HEK293T (cell line): ENCODE measurements at regions not wholly inside any gene's neighbourhood (a gene's known extent, or its start where the extent isn't known, plus 50 kb on each side); places are given as distances from the start of the nearest gene placed in this dataset.

Experiments used
- CTCF ChIA-PET: fragments of 350-600 bp; formaldehyde crosslinking; extraction: SDS; loops from one replicate; lab custom pipeline; 2021; ENCODE audit warnings: antibody characterized with exemption, inconsistent platforms; lab: Yijun Ruan, JAX
- POLR2A ChIA-PET: fragments of 350-600 bp; formaldehyde crosslinking; extraction: SDS; loops from one replicate; lab custom pipeline; 2020; ENCODE audit warnings: antibody characterized with exemption, inconsistent platforms; lab: Yijun Ruan, JAX
- DNase-seq: peaks from one replicate; pipeline ENCODE4 v3.0.0; 2012; ENCODE audit warnings: mixed read lengths; ENCODE audit errors: extremely low spot score
- ARNT ChIP-seq: fragments of 450-650 bp; IDR thresholded peaks from 2 replicates; pipeline ENCODE4 v1.6.1; 2017; ENCODE audit warnings: mild to moderate bottlenecking
- BHLHE40 ChIP-seq: fragments of 450-650 bp; IDR thresholded peaks from 2 replicates; pipeline ENCODE4 v1.6.1; 2016; ENCODE audit warnings: mild to moderate bottlenecking, moderate library complexity, borderline replicate concordance
- CTBP1 ChIP-seq: fragments of 450-650 bp; IDR thresholded peaks from 2 replicates; pipeline ENCODE4 v1.6.1; 2016; ENCODE audit warnings: borderline replicate concordance
- ELF4 ChIP-seq: fragments of 450-650 bp; IDR thresholded peaks from 2 replicates; pipeline ENCODE4 v1.6.1; 2017; ENCODE audit warnings: antibody characterized with exemption
- FOXA1 ChIP-seq: fragments of 450-650 bp; IDR thresholded peaks from 2 replicates; pipeline ENCODE4 v1.6.1; 2016; ENCODE audit warnings: mild to moderate bottlenecking
- FOXK2 ChIP-seq: fragments of 450-650 bp; IDR thresholded peaks from 2 replicates; pipeline ENCODE4 v1.6.1; 2016; ENCODE audit warnings: mild to moderate bottlenecking
- FOXM1 ChIP-seq: fragments of 450-650 bp; IDR thresholded peaks from 2 replicates; pipeline ENCODE4 v1.6.1; 2017; ENCODE audit warnings: mild to moderate bottlenecking, borderline replicate concordance
- HDGF ChIP-seq: fragments of 450-650 bp; IDR thresholded peaks from 2 replicates; pipeline ENCODE4 v1.6.1; 2017; ENCODE audit warnings: antibody characterized with exemption, borderline replicate concordance
- L3MBTL2 ChIP-seq: fragments of 450-650 bp; conservative IDR thresholded peaks from 2 replicates; pipeline ENCODE4 v1.6.1; 2016; ENCODE audit warnings: mild to moderate bottlenecking
- LEF1 ChIP-seq: fragments of 450-650 bp; IDR thresholded peaks from 2 replicates; pipeline ENCODE4 v1.6.1; 2017; ENCODE audit warnings: mild to moderate bottlenecking, borderline replicate concordance
- NFRKB ChIP-seq: fragments of 450-650 bp; IDR thresholded peaks from 2 replicates; pipeline ENCODE4 v1.6.1; 2016; ENCODE audit warnings: mild to moderate bottlenecking, moderate library complexity
- PKNOX1 ChIP-seq: fragments of 450-650 bp; IDR thresholded peaks from 2 replicates; pipeline ENCODE4 v1.6.1; 2016
- SP1 ChIP-seq: fragments of 450-650 bp; IDR thresholded peaks from 2 replicates; pipeline ENCODE4 v1.6.1; 2017
- SUZ12 ChIP-seq: fragments of 450-650 bp; IDR thresholded peaks from 2 replicates; pipeline ENCODE4 v1.6.1; 2016; ENCODE audit warnings: mild to moderate bottlenecking
- TARDBP ChIP-seq: fragments of 450-650 bp; IDR thresholded peaks from 2 replicates; pipeline ENCODE4 v1.6.1; 2016
- ZNF384 ChIP-seq: fragments of 450-650 bp; IDR thresholded peaks from 2 replicates; pipeline ENCODE4 v1.6.1; 2016

DNA sequence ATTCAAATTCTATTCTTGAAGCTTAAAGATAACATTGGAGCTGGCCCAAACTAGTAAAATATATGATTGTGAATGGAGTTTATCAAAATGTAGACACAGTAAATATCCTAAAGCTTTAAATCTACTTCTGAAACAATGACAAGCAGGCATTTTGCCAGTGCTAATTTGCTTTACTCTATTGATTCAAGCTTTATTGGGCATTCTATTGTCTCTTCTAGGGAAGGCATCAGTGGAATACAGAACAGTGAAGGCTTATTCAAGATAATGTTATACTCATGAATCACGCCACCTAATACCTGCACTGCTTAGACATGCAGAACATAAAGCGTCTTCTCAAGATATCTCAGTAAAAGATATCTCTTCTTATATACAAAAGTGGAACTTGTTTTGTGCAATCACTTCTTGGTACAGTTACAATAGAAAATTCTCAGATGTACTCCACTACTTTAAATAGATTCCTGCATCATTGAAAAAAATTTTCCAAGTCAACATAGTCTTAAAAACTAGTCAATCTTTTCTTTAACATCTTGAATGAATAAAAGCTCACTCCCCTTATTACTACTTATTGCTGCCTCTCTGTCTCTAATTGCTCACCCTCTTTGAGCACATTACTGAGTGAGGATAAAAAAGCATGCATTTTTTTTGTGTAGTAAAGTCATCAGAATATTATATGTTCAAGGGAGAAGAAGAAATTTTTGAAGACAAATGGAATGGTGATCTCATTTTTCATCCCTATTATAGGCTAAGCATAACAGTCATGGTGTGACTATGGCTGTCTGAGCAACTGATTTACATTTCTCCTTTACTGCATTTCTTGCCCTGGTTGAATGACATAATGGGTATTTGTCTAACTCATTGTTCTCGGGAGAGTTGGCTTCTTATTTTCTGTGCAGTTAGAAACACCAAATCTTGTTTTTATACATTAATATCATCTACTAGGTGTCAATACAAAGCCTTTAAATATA is 98.0 kb upstream of the E2F7 start:
- ChIA-PET POLR2A (no interaction called here), CTCF (no interaction called here)
- TF ChIP-seq SUZ12 (no peak), TARDBP (no peak), NFRKB (no peak), ZNF384 (no peak), L3MBTL2 (no peak), FOXA1 (no peak), ARNT (no peak), CTBP1 (no peak), FOXK2 (no peak), LEF1 (no peak), FOXM1 (no peak)
- no peak for DNase-seq

- ChIA-PET POLR2A (no interaction called here), CTCF (no interaction called here)
- no peak for TF ChIP-seq PKNOX1
- no peak for TF ChIP-seq NFRKB
- TF ChIP-seq ELF4, result no peak
- TF ChIP-seq FOXM1, result no peak
- TF ChIP-seq LEF1, result no peak
- TF ChIP-seq ZNF384, result no peak
- TF ChIP-seq CTBP1, result no peak
- TF ChIP-seq BHLHE40, result no peak
- no peak for TF ChIP-seq FOXA1
- TF ChIP-seq FOXK2, result no peak
- no peak for TF ChIP-seq HDGF
- TF ChIP-seq SP1, result no peak
- no peak for TF ChIP-seq L3MBTL2
- TF ChIP-seq SUZ12, result no peak
- TF ChIP-seq ARNT, result no peak
- TF ChIP-seq TARDBP, result no peak
- no peak for DNase-seq
These were observed 96.6 kb upstream of the E2F7 start for GRCh38 chr12:77161944-77162343.

- TF ChIP-seq TARDBP (no peak), SP1 (no peak), PKNOX1 (no peak), L3MBTL2 (no peak), NFRKB (no peak), FOXA1 (no peak), SUZ12 (no peak), ARNT (no peak), CTBP1 (no peak), BHLHE40 (no peak), FOXK2 (no peak), ZNF384 (no peak), FOXM1 (no peak), HDGF (no peak), LEF1 (no peak), ELF4 (no peak)
- CTCF ChIA-PET, result no interaction called here
- POLR2A ChIA-PET, result no interaction called here
- DNase-seq, result no peak
These were observed 95.6 kb upstream of the E2F7 start for GRCh38 chr12:77160931-77161330.

DNA sequence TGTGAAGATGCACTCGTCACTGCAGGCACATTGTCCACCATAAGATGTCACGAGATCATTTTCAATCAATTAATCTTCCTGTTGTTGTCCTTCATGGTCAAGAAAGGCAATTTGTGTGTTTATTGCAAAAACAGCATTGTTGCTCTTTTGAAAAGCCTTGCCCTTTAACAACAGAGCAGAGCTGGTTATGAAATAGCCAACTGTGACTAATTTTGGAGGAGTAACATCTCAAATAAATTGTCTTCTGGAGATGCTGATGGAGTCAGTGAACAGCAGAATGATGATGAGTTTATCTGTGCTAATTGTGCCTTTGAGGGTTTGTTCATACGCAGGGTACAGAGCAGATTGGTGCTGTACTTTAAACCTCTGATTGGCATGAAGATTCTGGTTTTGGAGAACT is 88.3 kb upstream of the E2F7 start:
- ChIA-PET POLR2A (no interaction called here), CTCF (no interaction called here)
- no peak for DNase-seq
- no peak for TF ChIP-seq NFRKB
- no peak for TF ChIP-seq SUZ12
- no peak for TF ChIP-seq ZNF384
- TF ChIP-seq ELF4, result no peak
- no peak for TF ChIP-seq ARNT
- no peak for TF ChIP-seq CTBP1
- TF ChIP-seq L3MBTL2, result no peak
- no peak for TF ChIP-seq PKNOX1

- POLR2A ChIA-PET, result no interaction called here
- TF ChIP-seq FOXM1, result no peak
- TF ChIP-seq CTBP1, result no peak
- no peak for TF ChIP-seq FOXK2
- no peak for TF ChIP-seq L3MBTL2
- no peak for TF ChIP-seq ARNT
- no peak for TF ChIP-seq NFRKB
- TF ChIP-seq HDGF, result no peak
- no peak for TF ChIP-seq SP1
- no peak for TF ChIP-seq TARDBP
- no peak for TF ChIP-seq LEF1
- TF ChIP-seq ELF4, result no peak
- TF ChIP-seq ZNF384, result no peak
- no peak for TF ChIP-seq BHLHE40
- no peak for TF ChIP-seq FOXA1
- TF ChIP-seq PKNOX1, result no peak
- TF ChIP-seq SUZ12, result no peak
- CTCF ChIA-PET, result interaction anchor here (0.6 to 1.6 kb wide), 4 partner anchors 78 to 535 kb away, joined by 4 to 6 read pairs (median 6); no protein-coding TSS in a partner anchor
- DNase-seq, result no peak
These were observed 87.3 kb upstream of the E2F7 start for GRCh38 chr12:77152623-77153193.
